ENCODE measurements at regions not wholly inside any gene's neighbourhood (a gene's known extent, or its start where the extent isn't known, plus 50 kb on each side); places are given as distances from the start of the nearest gene placed in this dataset.

GRCh38 chr16:52725461-52725860 is 178.5 kb upstream of the TOX3 start:
- Histone ChIP-seq H3K9ac (ENCODE audit: low read depth in 1 of 2, low read length in 2 of 2) (no peak overlapping the region), H3K36me3 (ENCODE audit: control insufficient read depth in 1 of 2, insufficient read depth in 2 of 2, low read length in 2 of 2) (no peaks in the 10 kb centered on the region), H3K9me3 (ENCODE audit: control insufficient read depth in 1 of 2, low read length in 2 of 2) (no peaks in the 10 kb centered on the region), H3K4me1 (ENCODE audit: control insufficient read depth in 1 of 2, insufficient read depth in 2 of 2, low read length in 2 of 2) (no peaks in the 10 kb centered on the region), H3K27me3 (ENCODE audit: control insufficient read depth in 1 of 2, insufficient read depth in 2 of 2, low read length in 2 of 2) (no peaks in the 10 kb centered on the region), H3K27ac (ENCODE audit: low read depth, low read length) (no peak overlapping the region), H3K4me3 (ENCODE audit: low read depth in 1 of 2, low read length in 2 of 2) (no peak overlapping the region)

- Histone ChIP-seq H3K9ac (ENCODE audit: low read depth in 1 of 2, low read length in 2 of 2) (no peak overlapping the region), H3K36me3 (ENCODE audit: control insufficient read depth in 1 of 2, insufficient read depth in 2 of 2, low read length in 2 of 2) (no peaks in the 10 kb centered on the region), H3K4me1 (ENCODE audit: control insufficient read depth in 1 of 2, insufficient read depth in 2 of 2, low read length in 2 of 2) (no peaks in the 10 kb centered on the region), H3K27me3 (ENCODE audit: control insufficient read depth in 1 of 2, insufficient read depth in 2 of 2, low read length in 2 of 2) (no peaks in the 10 kb centered on the region), H3K4me3 (ENCODE audit: low read depth in 1 of 2, low read length in 2 of 2) (no peak overlapping the region), H3K9me3 (ENCODE audit: control insufficient read depth in 1 of 2, low read length in 2 of 2) (no peaks in the 10 kb centered on the region), H3K27ac (ENCODE audit: low read depth, low read length) (no peak overlapping the region)
Measured at GRCh38 chr16:52725043-52725442, 178.1 kb upstream of the TOX3 start.

- no peaks in the 10 kb centered on the region for H3K36me3 ChIP-seq (ENCODE audit: control insufficient read depth in 1 of 2, insufficient read depth in 2 of 2, low read length in 2 of 2)
- H3K4me1 ChIP-seq (ENCODE audit: control insufficient read depth in 1 of 2, insufficient read depth in 2 of 2, low read length in 2 of 2): no peaks in the 10 kb centered on the region
- H3K27ac ChIP-seq (ENCODE audit: low read depth, low read length): no peak overlapping the region
- no peak overlapping the region for H3K9ac ChIP-seq (ENCODE audit: low read depth in 1 of 2, low read length in 2 of 2)
- no peaks in the 10 kb centered on the region for H3K9me3 ChIP-seq (ENCODE audit: control insufficient read depth in 1 of 2, low read length in 2 of 2)
- H3K4me3 ChIP-seq (ENCODE audit: low read depth in 1 of 2, low read length in 2 of 2): no peak overlapping the region
- H3K27me3 ChIP-seq (ENCODE audit: control insufficient read depth in 1 of 2, insufficient read depth in 2 of 2, low read length in 2 of 2): no peaks in the 10 kb centered on the region
Measured at GRCh38 chr16:52721331-52721730, 174.4 kb upstream of the TOX3 start.

- Histone ChIP-seq H3K36me3 (ENCODE audit: control insufficient read depth in 1 of 2, insufficient read depth in 2 of 2, low read length in 2 of 2) (no peaks in the 10 kb centered on the region), H3K4me1 (ENCODE audit: control insufficient read depth in 1 of 2, insufficient read depth in 2 of 2, low read length in 2 of 2) (no peaks in the 10 kb centered on the region), H3K4me3 (ENCODE audit: low read depth in 1 of 2, low read length in 2 of 2) (no peak overlapping the region), H3K27me3 (ENCODE audit: control insufficient read depth in 1 of 2, insufficient read depth in 2 of 2, low read length in 2 of 2) (no peaks in the 10 kb centered on the region), H3K9ac (ENCODE audit: low read depth in 1 of 2, low read length in 2 of 2) (no peak overlapping the region), H3K27ac (ENCODE audit: low read depth, low read length) (no peak overlapping the region), H3K9me3 (ENCODE audit: control insufficient read depth in 1 of 2, low read length in 2 of 2) (no peaks in the 10 kb centered on the region)
Measured at GRCh38 chr16:52718046-52718445, 171.1 kb upstream of the TOX3 start.

- Histone ChIP-seq H3K36me3 (ENCODE audit: control insufficient read depth in 1 of 2, insufficient read depth in 2 of 2, low read length in 2 of 2) (no peaks in the 10 kb centered on the region), H3K4me3 (ENCODE audit: low read depth in 1 of 2, low read length in 2 of 2) (no peak overlapping the region), H3K27ac (ENCODE audit: low read depth, low read length) (no peak overlapping the region), H3K4me1 (ENCODE audit: control insufficient read depth in 1 of 2, insufficient read depth in 2 of 2, low read length in 2 of 2) (no peaks in the 10 kb centered on the region), H3K9me3 (ENCODE audit: control insufficient read depth in 1 of 2, low read length in 2 of 2) (no peaks in the 10 kb centered on the region), H3K27me3 (ENCODE audit: control insufficient read depth in 1 of 2, insufficient read depth in 2 of 2, low read length in 2 of 2) (no peaks in the 10 kb centered on the region), H3K9ac (ENCODE audit: low read depth in 1 of 2, low read length in 2 of 2) (no peak overlapping the region)
Measured at GRCh38 chr16:52713740-52714139, 166.8 kb upstream of the TOX3 start.

GRCh38 chr16:52709306-52709705 is 162.4 kb upstream of the TOX3 start:
- Histone ChIP-seq H3K4me3 (ENCODE audit: low read depth in 1 of 2, low read length in 2 of 2) (no peak overlapping the region), H3K4me1 (ENCODE audit: control insufficient read depth in 1 of 2, insufficient read depth in 2 of 2, low read length in 2 of 2) (no peaks in the 10 kb centered on the region), H3K27ac (ENCODE audit: low read depth, low read length) (no peak overlapping the region), H3K9me3 (ENCODE audit: control insufficient read depth in 1 of 2, low read length in 2 of 2) (no peaks in the 10 kb centered on the region), H3K9ac (ENCODE audit: low read depth in 1 of 2, low read length in 2 of 2) (no peak overlapping the region), H3K36me3 (ENCODE audit: control insufficient read depth in 1 of 2, insufficient read depth in 2 of 2, low read length in 2 of 2) (no peaks in the 10 kb centered on the region), H3K27me3 (ENCODE audit: control insufficient read depth in 1 of 2, insufficient read depth in 2 of 2, low read length in 2 of 2) (no peaks in the 10 kb centered on the region)

GRCh38 chr16:52708476-52708875 is 161.5 kb upstream of the TOX3 start:
- Histone ChIP-seq H3K27ac (ENCODE audit: low read depth, low read length) (no peak overlapping the region), H3K9ac (ENCODE audit: low read depth in 1 of 2, low read length in 2 of 2) (no peak overlapping the region), H3K4me1 (ENCODE audit: control insufficient read depth in 1 of 2, insufficient read depth in 2 of 2, low read length in 2 of 2) (no peaks in the 10 kb centered on the region), H3K9me3 (ENCODE audit: control insufficient read depth in 1 of 2, low read length in 2 of 2) (no peaks in the 10 kb centered on the region), H3K4me3 (ENCODE audit: low read depth in 1 of 2, low read length in 2 of 2) (no peak overlapping the region), H3K36me3 (ENCODE audit: control insufficient read depth in 1 of 2, insufficient read depth in 2 of 2, low read length in 2 of 2) (no peaks in the 10 kb centered on the region), H3K27me3 (ENCODE audit: control insufficient read depth in 1 of 2, insufficient read depth in 2 of 2, low read length in 2 of 2) (no peaks in the 10 kb centered on the region)

- no peaks in the 10 kb centered on the region for H3K9me3 ChIP-seq (ENCODE audit: control insufficient read depth in 1 of 2, low read length in 2 of 2)
- no peak overlapping the region for H3K27ac ChIP-seq (ENCODE audit: low read depth, low read length)
- H3K27me3 ChIP-seq (ENCODE audit: control insufficient read depth in 1 of 2, insufficient read depth in 2 of 2, low read length in 2 of 2): no peaks in the 10 kb centered on the region
- H3K36me3 ChIP-seq (ENCODE audit: control insufficient read depth in 1 of 2, insufficient read depth in 2 of 2, low read length in 2 of 2): no peaks in the 10 kb centered on the region
- no peak overlapping the region for H3K4me3 ChIP-seq (ENCODE audit: low read depth in 1 of 2, low read length in 2 of 2)
- H3K4me1 ChIP-seq (ENCODE audit: control insufficient read depth in 1 of 2, insufficient read depth in 2 of 2, low read length in 2 of 2): no peaks in the 10 kb centered on the region
- no peak overlapping the region for H3K9ac ChIP-seq (ENCODE audit: low read depth in 1 of 2, low read length in 2 of 2)
Measured at GRCh38 chr16:52707676-52708337, 160.9 kb upstream of the TOX3 start.

- Histone ChIP-seq H3K4me3 (ENCODE audit: low read depth in 1 of 2, low read length in 2 of 2) (no peak overlapping the region), H3K9me3 (ENCODE audit: control insufficient read depth in 1 of 2, low read length in 2 of 2) (no peaks in the 10 kb centered on the region), H3K9ac (ENCODE audit: low read depth in 1 of 2, low read length in 2 of 2) (no peak overlapping the region), H3K27ac (ENCODE audit: low read depth, low read length) (no peak overlapping the region), H3K36me3 (ENCODE audit: control insufficient read depth in 1 of 2, insufficient read depth in 2 of 2, low read length in 2 of 2) (no peaks in the 10 kb centered on the region), H3K4me1 (ENCODE audit: control insufficient read depth in 1 of 2, insufficient read depth in 2 of 2, low read length in 2 of 2) (no peaks in the 10 kb centered on the region), H3K27me3 (ENCODE audit: control insufficient read depth in 1 of 2, insufficient read depth in 2 of 2, low read length in 2 of 2) (no peaks in the 10 kb centered on the region)
Measured at GRCh38 chr16:52705122-52705521, 158.2 kb upstream of the TOX3 start.

- Histone ChIP-seq H3K9ac (ENCODE audit: low read depth in 1 of 2, low read length in 2 of 2) (no peak overlapping the region), H3K9me3 (ENCODE audit: control insufficient read depth in 1 of 2, low read length in 2 of 2) (no peaks in the 10 kb centered on the region), H3K36me3 (ENCODE audit: control insufficient read depth in 1 of 2, insufficient read depth in 2 of 2, low read length in 2 of 2) (no peaks in the 10 kb centered on the region), H3K4me1 (ENCODE audit: control insufficient read depth in 1 of 2, insufficient read depth in 2 of 2, low read length in 2 of 2) (no peaks in the 10 kb centered on the region), H3K27ac (ENCODE audit: low read depth, low read length) (no peak overlapping the region), H3K4me3 (ENCODE audit: low read depth in 1 of 2, low read length in 2 of 2) (no peak overlapping the region), H3K27me3 (ENCODE audit: control insufficient read depth in 1 of 2, insufficient read depth in 2 of 2, low read length in 2 of 2) (no peaks in the 10 kb centered on the region)
Measured at GRCh38 chr16:52697971-52698370, 151.0 kb upstream of the TOX3 start.

GRCh38 chr16:52696126-52696525 is 149.2 kb upstream of the TOX3 start:
- H3K27me3 ChIP-seq (ENCODE audit: control insufficient read depth in 1 of 2, insufficient read depth in 2 of 2, low read length in 2 of 2): no peaks in the 10 kb centered on the region
- no peaks in the 10 kb centered on the region for H3K36me3 ChIP-seq (ENCODE audit: control insufficient read depth in 1 of 2, insufficient read depth in 2 of 2, low read length in 2 of 2)

More at GRCh38 chr16:52696126-52696525, 149.2 kb upstream of the TOX3 start:
- Histone ChIP-seq H3K4me1 (ENCODE audit: control insufficient read depth in 1 of 2, insufficient read depth in 2 of 2, low read length in 2 of 2) (no peaks in the 10 kb centered on the region), H3K27ac (ENCODE audit: low read depth, low read length) (no peak overlapping the region), H3K9me3 (ENCODE audit: control insufficient read depth in 1 of 2, low read length in 2 of 2) (peaks cover 5 to 8% of the 10 kb centered on the region in 2 donors), H3K4me3 (ENCODE audit: low read depth in 1 of 2, low read length in 2 of 2) (no peak overlapping the region), H3K9ac (ENCODE audit: low read depth in 1 of 2, low read length in 2 of 2) (no peak overlapping the region)

Measured in duodenal mucosa (tissue), 2 donors.